Erythroblast (primary cell): ENCODE measurements at regions not wholly inside any gene's neighbourhood (a gene's known extent, or its start where the extent isn't known, plus 50 kb on each side); places are given as distances from the start of the nearest gene placed in this dataset.
"Not testable (repeated sequence)": the region's sequence is repeated elsewhere in the genome, so short reads cannot be mapped to it uniquely, and the experiment has no call there.

Experiments used
- DNase-seq, 2 experiments: peaks; one replicate each; lab custom pipeline; 2025; lab: John Stamatoyannopoulos, UW
- GATA1 ChIP-seq: IDR thresholded peaks from 2 replicates; pipeline ENCODE4 v1.6.1; 2011; ENCODE audit warnings: low read depth, mild to moderate bottlenecking, control low read depth, low read length, moderate library complexity
- POLR2A ChIP-seq: IDR thresholded peaks from 2 replicates; pipeline ENCODE4 v1.6.1; 2011; ENCODE audit warnings: mild to moderate bottlenecking, low read length

DNA sequence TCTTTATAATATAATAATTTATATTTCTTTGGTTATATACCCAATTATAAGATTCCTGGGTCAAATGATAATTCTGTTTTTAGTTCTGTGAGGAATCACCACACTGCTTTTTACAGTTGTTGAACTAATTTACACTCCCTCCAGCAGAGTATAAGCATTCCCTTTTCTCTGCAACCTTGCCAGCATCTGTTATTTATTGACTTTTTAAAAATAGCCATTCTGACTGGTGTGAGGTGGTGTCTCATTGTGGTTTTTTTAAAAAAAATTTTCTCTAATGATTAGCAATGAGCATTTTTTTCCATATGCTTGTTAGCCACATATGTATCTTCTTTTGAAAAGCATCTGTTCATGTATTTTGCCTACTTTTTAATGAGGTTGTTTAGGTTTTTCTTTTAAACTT, 122.2 kb downstream of the ZNF486 start:
- DNase-seq: no peak
- TF ChIP-seq POLR2A: no peak
- TF ChIP-seq GATA1: no peak

DNA sequence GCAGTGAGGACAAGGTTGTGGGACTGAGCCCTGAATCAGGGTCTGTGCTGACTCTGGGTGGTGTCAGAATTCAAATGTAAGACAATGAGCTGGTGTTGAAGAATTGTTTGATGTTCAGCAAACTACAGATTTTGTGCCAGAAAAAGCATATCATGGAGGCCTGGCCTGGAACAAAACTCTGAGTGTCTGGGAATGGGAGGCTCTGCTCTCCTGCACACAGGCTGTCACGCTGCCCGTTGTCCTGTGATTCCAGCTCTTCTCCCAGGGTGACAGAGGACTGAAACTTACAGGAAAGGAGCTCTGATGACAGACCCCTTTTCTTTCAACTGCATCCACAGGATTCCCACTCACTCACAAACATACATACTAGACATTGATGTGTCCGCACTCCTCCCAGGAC, 120.1 kb downstream of the ZNF486 start:
- DNase-seq: no peak

GRCh38 chr19:20285876-20286275, 118.9 kb downstream of the ZNF486 start:
- not testable (repeated sequence) for DNase-seq

More for the DNA sequence above, 120.1 kb downstream of the ZNF486 start:
- TF ChIP-seq POLR2A (no peak), GATA1 (no peak)

DNA sequence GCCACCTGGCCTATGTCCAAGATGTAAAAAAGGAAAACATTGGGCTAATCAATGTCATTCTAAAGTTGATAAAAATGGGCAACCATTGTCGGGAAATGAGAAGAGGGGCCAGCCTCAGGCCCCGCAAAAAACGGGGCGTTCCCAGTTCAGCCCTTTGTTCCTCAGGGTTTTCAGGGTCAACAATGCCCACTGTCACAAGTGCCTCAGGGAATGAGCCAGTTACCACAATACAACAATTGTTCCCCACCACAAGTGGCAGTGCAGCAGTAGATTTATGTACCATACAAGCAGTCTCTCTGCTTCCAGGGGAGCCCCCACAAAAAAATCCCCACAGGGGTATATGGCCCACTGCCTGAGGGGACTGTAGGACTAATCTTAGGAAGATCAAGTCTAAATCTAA, 112.5 kb downstream of the ZNF486 start:
- no peak for DNase-seq
- TF ChIP-seq POLR2A (no peak), GATA1 (no peak)

DNA sequence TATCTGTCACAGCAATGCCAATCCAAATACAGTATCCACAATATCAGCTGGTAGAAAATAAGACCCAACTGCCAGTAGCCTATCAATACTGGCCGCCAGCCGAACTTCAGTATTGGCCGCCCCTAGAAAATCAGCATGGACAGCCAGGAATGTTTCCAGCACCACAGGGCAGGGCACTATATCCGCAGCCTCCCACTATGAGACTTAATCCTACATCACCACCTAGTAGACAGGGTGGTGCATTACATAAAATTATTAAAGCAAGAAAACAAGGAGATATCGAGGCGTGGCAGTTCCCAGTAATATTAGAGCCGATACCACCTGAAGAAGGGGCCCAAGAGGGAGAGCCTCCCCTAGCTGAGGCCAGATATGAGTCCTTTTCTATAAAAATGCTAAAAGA, 111.3 kb downstream of the ZNF486 start:
- TF ChIP-seq POLR2A (no peak), GATA1 (no peak)
- peak; percentile 13 to 45 for DNase-seq

- not testable (repeated sequence) for DNase-seq
These were observed 109.7 kb downstream of the ZNF486 start for GRCh38 chr19:20276732-20277082.

DNA sequence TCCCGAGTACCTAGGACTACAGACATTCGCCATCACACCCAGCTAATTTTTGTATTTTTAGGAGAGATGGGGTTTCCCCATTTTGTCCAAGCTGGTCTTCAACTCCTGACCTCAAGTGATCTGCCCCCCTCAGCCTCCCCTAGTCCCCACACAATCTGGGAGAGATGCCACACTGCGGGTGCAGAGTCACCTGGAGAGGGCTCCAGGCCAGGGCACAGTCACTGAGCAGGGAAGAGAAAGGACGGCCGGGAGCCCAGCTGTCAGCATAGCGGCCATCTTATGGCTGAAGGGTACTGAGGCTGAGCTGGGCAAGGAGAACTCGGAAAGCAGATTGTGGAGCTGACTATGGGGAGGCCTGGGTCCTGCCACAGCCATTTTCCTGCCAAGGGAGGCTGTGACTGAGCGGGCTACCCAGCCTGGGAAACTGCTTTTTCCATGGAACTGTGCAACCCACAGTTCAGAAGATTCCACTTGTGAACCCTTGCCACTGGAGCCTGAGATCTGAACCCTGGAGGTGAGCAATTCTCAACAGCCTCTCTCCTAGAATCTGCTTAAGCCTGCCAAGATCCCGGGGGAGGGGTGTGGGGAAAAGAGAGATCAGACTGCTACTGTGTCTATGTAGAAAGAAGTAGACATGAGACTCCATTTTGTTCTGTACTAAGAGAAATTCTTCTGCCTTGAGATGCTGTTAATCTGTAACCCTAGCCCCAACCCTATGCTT, 109.2 kb downstream of the ZNF486 start:
- TF ChIP-seq POLR2A (no peak), GATA1 (no peak)
- no peak for DNase-seq

GRCh38 chr19:20273951-20274570, 107.0 kb downstream of the ZNF486 start:
- TF ChIP-seq GATA1 (no peak), POLR2A (no peak)
- DNase-seq: no peak

- DNase-seq: no peak
These were observed 106.4 kb downstream of the ZNF486 start for GRCh38 chr19:20273376-20273775.

DNA sequence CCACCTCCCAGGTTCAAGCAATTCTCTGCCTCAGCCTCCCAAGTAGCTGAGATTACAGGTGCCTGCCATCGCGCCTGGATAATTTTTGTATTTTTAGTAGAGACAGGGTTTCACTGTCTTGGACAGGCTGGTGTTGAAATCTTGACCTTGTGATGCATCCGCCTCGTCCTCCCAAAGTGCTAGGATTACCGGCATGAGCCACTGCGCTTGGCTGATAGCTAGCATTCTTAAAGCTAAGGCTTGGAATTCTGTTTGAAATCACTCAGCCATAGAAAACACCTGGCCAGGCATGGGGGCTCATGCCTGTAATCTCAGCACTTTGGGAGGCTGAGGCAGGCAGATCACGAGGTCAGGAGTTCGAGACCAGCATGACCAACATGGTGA, 105.6 kb downstream of the ZNF486 start:
- not testable (repeated sequence) for DNase-seq

More at GRCh38 chr19:20273376-20273775, 106.4 kb downstream of the ZNF486 start:
- TF ChIP-seq POLR2A (no peak), GATA1 (no peak)

DNA sequence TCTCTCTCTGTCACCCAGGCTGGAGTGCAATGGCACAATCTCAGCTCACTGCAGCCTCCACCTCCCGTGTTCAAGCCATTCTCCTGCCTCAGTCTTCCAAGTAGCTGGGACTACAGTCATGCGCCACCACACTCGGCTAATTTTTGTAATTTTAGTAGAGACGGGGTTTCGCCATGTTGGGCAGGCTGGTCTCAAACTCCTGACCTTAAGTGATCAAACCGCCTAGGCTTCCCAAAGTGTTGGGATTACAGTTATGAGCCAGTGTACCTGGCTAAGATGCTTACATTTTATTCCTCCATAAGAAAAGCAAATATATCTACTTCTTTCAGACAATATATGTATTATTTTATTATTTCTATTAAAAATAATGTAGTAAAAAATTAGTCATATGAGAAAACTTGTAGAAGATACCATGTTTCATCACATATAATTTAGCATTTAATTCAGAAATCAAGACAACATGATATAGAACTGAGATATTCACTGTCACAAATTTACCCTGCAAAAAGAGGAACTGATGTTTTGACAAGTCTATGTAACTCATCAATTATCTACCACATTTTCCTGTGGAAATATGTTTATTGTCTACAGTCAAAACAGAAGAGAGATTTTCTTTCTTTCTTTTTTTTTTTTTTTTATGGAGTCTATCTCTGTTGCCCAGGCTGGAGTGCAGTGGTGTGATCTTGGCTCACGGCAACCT, 105.1 kb downstream of the ZNF486 start:
- not testable (repeated sequence) for DNase-seq

GRCh38 chr19:20271215-20271926, 104.4 kb downstream of the ZNF486 start:
- no peak for DNase-seq
- TF ChIP-seq POLR2A: no peak
- no peak for TF ChIP-seq GATA1

DNA sequence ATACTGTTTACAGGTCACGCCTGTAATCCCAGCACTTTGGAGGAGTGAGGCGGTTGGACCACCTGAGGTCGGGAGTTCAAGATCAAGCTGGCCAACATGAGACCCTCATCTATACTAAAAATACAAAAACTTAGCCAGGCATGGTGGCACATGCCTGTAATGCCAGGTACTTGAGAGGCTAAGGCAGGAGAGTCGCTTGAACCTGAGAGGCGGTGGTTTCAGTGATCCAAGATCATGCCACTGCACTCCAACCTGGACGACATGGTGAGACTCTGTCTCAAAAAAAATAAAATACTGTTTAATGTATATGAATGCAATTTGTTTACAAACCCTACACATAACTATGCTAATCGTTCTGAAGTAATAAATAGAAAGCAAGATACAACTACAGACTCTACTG, 102.4 kb downstream of the ZNF486 start:
- no peak for DNase-seq
- TF ChIP-seq GATA1: no peak
- TF ChIP-seq POLR2A: no peak

- not testable (repeated sequence) for DNase-seq
These were observed 94.5 kb downstream of the ZNF486 start for GRCh38 chr19:20261513-20261912.

- DNase-seq: not testable (repeated sequence)
These were observed 93.7 kb downstream of the ZNF486 start for GRCh38 chr19:20260738-20261137.
